VCaP (cell line): ENCODE measurements at regions not wholly inside any gene's neighbourhood (a gene's known extent, or its start where the extent isn't known, plus 50 kb on each side); places are given as distances from the start of the nearest gene placed in this dataset.

ENCODE experiments used
- H3K27ac ChIP-seq: fragments of 450-650 bp; 2 replicates; pipeline ENCODE4 v1.5.1; 2017
- TF ChIP-seq, protein P1 (sequence below): fragments of 450-650 bp; conservative IDR thresholded peaks from 2 replicates; pipeline ENCODE4 v1.5.1; 2017; ENCODE audit warnings: mild to moderate bottlenecking, moderate library complexity

DNA sequence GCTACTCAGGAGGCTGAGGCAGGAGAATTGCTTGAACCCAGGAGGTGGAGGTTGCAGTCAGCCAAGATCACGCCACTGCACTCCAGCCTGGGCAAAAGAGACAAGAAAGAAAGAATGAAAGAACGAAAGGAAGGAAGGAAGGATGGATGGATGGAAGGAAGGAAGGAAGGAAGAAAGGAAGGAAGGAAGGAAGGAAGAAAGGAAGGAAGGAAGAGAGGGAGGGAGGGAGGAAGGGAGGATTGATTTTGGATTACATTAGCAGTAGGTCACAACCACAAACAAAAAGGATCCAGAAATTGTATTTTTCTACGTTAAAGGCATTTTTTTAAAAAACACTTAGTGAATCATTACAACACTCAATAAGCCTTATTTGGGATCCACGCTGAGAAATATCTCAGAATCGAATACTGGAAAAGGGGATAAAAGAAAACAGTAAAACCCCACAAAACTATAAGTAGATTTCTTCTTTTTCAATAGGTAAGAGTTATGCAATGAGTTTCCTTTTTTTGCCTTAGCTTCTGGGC is 136.9 kb upstream of the FREM1 start:
- no peak overlapping the region for H3K27ac ChIP-seq
- TF ChIP-seq, protein P1, sequence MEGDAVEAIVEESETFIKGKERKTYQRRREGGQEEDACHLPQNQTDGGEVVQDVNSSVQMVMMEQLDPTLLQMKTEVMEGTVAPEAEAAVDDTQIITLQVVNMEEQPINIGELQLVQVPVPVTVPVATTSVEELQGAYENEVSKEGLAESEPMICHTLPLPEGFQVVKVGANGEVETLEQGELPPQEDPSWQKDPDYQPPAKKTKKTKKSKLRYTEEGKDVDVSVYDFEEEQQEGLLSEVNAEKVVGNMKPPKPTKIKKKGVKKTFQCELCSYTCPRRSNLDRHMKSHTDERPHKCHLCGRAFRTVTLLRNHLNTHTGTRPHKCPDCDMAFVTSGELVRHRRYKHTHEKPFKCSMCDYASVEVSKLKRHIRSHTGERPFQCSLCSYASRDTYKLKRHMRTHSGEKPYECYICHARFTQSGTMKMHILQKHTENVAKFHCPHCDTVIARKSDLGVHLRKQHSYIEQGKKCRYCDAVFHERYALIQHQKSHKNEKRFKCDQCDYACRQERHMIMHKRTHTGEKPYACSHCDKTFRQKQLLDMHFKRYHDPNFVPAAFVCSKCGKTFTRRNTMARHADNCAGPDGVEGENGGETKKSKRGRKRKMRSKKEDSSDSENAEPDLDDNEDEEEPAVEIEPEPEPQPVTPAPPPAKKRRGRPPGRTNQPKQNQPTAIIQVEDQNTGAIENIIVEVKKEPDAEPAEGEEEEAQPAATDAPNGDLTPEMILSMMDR, result no peak

GRCh38 chr9:15033316-15033715 is 123.1 kb upstream of the FREM1 start:
- TF ChIP-seq, protein P1, result no peak

DNA sequence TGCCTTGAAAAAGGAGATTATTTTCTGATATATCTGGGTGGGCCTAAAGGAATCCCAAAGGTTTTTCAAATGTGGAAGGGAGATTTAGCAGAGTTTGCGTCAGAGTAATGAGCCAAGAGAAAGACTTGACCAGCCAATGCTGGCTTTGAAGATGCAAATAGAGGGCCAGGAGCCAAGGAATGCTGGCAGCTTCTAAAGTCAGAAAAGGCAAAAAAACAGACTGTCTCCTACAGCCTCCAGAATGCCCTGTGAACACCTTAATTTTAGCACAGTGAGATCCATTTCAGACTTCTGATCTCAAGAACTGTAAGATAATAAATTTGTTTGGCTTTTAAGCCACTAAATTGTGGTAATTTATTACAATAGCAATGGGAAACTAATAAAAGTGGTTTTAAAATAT is 122.6 kb upstream of the FREM1 start:
- no peak overlapping the region for H3K27ac ChIP-seq
- TF ChIP-seq, protein P1, result no peak

More at GRCh38 chr9:15033316-15033715, 123.1 kb upstream of the FREM1 start:
- H3K27ac ChIP-seq, result no peak overlapping the region

GRCh38 chr9:15021146-15021545 is 110.9 kb upstream of the FREM1 start:
- TF ChIP-seq, protein P1, result no peak
- no peak overlapping the region for H3K27ac ChIP-seq

GRCh38 chr9:15018096-15018637 is 107.9 kb upstream of the FREM1 start:
- H3K27ac ChIP-seq, result no peak overlapping the region
- TF ChIP-seq, protein P1, result no peak

DNA sequence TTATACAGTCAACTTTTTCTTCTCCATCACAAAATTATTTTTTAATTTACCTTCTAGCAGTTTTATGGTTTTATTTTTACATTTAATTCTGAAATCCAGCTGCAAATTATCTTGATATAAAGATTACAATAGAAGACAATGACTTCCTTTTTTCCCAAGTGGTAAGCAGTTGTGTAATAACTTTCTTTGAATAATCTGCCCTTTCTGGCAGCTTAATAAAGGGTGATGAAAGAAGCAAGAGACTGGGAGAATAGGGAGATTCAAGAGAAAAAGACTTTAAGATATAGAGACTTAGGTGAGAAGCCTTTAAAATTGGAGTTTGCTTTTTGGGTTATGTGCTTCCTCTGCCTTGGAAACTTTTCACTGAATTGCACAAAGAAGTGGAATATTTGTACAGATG is 100.4 kb upstream of the FREM1 start:
- TF ChIP-seq, protein P1, result no peak
- H3K27ac ChIP-seq, result no peak overlapping the region

DNA sequence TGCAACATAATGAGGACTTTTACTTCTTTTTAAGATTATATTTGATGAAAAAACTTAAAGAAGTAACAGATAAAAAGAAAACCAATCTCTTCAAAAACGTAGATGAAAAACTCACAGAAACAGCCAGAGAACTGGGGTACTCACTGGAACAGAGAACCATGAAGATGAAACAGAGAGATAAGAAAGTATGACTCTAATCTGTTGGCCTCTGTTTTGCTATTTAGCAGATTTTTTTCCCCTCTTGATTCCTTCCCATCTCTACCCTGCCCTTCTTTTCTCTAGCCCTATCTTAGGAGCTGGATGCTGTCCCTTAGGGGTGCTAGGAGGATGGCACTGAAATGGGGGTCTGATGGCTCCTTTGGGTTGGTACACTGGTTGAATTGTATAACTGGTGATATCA is 97.5 kb upstream of the FREM1 start:
- no peak overlapping the region for H3K27ac ChIP-seq
- TF ChIP-seq, protein P1, result no peak
